Nephron (organoid): ENCODE measurements at regions not wholly inside any gene's neighbourhood (a gene's known extent, or its start where the extent isn't known, plus 50 kb on each side); places are given as distances from the start of the nearest gene placed in this dataset.
A peak's percentile ranks its signal among the peaks of the same experiment; 100 is the strongest.

ENCODE experiments used
- H3K27ac Mint-ChIP-seq, 3 experiments: 2 replicates each; pipeline ENCODE4 v1.8.0; 2020; ENCODE audit warnings: mixed read lengths in 3 of 3, mild to moderate bottlenecking in 2 of 3, moderate library complexity in 1 of 3
- H3K27me3 Mint-ChIP-seq: 2 replicates; pipeline ENCODE4 v1.8.0; 2021; ENCODE audit warnings: low read depth, mild to moderate bottlenecking, moderate library complexity, mixed read lengths
- H3K36me3 Mint-ChIP-seq: 2 replicates; pipeline ENCODE4 v1.8.0; 2020; ENCODE audit warnings: low read depth, mixed read lengths
- H3K4me1 Mint-ChIP-seq: 2 replicates; pipeline ENCODE4 v1.8.0; 2020; ENCODE audit warnings: mixed read lengths
- H3K4me3 Mint-ChIP-seq, 3 experiments: 2 replicates each; pipeline ENCODE4 v1.8.0; 2020; ENCODE audit warnings: mild to moderate bottlenecking in 3 of 3, mixed read lengths in 3 of 3, moderate library complexity in 2 of 3
- H3K9me3 Mint-ChIP-seq: 2 replicates; pipeline ENCODE4 v1.8.0; 2020; ENCODE audit warnings: mixed read lengths
- TF ChIP-seq, protein P1 (sequence below), 3 experiments: fragments of 200-600 bp; sonication (generic); IDR thresholded peaks; one replicate each; pipeline ENCODE4 v1.5.0; 2021; ENCODE audit warnings: antibody characterized with exemption in 3 of 3; ENCODE audit not compliant: unreplicated experiment in 3 of 3

DNA sequence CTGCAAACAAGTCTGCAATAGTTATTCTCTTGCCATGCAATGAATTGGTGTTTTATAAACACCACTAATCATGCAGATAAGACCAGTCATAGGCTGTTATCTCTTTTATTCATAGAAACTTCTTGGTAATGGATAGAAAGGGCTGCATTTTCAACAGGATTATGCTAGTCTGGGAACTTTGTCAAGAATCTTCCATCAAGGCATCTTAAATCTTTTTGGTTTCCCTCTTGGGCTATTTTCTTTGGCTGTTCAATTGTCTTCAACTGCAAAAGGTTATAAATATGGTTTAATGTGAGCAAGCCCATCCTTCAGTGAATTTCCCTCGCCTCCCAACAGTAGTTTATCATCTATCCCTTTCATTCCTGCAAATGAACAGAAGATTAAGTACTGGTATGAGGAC, 59.0 kb upstream of the MINAR1 start:
- no peak overlapping the region for H3K4me3 Mint-ChIP-seq
- no peaks in the 10 kb centered on the region for H3K36me3 Mint-ChIP-seq
- H3K27me3 Mint-ChIP-seq: peaks cover 7% of the 10 kb centered on the region
- peaks cover 55% of the 10 kb centered on the region for H3K4me1 Mint-ChIP-seq
- no peaks in the 10 kb centered on the region for H3K9me3 Mint-ChIP-seq
- peak overlapping the region; percentile 53 to 92 (median 90) for H3K27ac Mint-ChIP-seq
- TF ChIP-seq, protein P1, sequence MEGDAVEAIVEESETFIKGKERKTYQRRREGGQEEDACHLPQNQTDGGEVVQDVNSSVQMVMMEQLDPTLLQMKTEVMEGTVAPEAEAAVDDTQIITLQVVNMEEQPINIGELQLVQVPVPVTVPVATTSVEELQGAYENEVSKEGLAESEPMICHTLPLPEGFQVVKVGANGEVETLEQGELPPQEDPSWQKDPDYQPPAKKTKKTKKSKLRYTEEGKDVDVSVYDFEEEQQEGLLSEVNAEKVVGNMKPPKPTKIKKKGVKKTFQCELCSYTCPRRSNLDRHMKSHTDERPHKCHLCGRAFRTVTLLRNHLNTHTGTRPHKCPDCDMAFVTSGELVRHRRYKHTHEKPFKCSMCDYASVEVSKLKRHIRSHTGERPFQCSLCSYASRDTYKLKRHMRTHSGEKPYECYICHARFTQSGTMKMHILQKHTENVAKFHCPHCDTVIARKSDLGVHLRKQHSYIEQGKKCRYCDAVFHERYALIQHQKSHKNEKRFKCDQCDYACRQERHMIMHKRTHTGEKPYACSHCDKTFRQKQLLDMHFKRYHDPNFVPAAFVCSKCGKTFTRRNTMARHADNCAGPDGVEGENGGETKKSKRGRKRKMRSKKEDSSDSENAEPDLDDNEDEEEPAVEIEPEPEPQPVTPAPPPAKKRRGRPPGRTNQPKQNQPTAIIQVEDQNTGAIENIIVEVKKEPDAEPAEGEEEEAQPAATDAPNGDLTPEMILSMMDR (IDR thresholded peaks at IDR 0.05; ENCODE audit: unreplicated experiment in 3 of 3): no peak

DNA sequence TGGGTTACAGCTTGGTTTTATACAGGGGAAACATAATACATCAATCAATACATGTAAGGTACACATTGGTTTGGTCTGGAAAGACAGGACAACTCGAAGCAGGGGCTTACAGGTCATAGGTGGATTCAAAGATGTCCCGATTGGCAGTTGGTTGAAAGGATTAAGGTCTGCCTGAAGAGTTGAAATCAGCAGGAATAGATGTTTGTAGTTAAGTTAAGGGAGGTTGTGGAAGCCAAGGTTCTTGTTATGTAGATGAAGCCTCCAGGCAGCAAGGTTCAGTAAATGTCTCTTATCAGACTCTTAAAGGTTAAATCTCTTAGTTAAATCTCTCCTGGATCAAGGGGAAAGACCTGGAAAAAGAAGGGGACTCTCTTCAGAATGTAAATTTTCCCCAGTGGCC, 58.4 kb upstream of the MINAR1 start:
- Mint-ChIP-seq H3K27ac (peak overlapping the region; percentile 53 to 92 (median 90)), H3K36me3 (no peaks in the 10 kb centered on the region), H3K27me3 (peaks cover 7% of the 10 kb centered on the region)

DNA sequence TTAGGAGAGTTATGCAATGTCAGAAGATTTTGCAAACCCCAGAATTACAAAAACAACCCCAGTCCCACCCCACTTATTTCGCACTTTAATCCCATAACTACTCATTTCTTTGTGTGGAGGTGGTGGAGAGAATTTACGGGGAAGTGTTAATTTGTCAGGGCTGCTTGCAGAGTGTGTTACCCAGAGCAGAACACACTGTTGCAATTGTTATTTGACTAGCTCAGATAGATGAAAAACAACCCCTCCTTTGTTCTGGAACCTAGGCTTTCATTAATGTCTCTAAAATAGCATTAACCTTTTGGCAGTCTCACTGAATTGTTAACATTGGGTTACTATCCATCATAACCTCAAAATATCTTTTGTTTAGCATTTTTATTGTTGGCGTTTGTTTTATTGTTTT, 55.8 kb upstream of the MINAR1 start:
- H3K4me1 Mint-ChIP-seq: peaks cover 50% of the 10 kb centered on the region
- H3K27ac Mint-ChIP-seq: no peak overlapping the region
- H3K9me3 Mint-ChIP-seq: peaks cover 3% of the 10 kb centered on the region
- H3K4me3 Mint-ChIP-seq: no peak overlapping the region
- H3K27me3 Mint-ChIP-seq: peaks cover 7% of the 10 kb centered on the region
- no peaks in the 10 kb centered on the region for H3K36me3 Mint-ChIP-seq
- TF ChIP-seq, protein P1 (IDR thresholded peaks at IDR 0.05; ENCODE audit: unreplicated experiment in 3 of 3): no peak

More for the DNA sequence above, 58.4 kb upstream of the MINAR1 start:
- peaks cover 3% of the 10 kb centered on the region for H3K9me3 Mint-ChIP-seq
- peak overlapping the region in 1 of 3 experiments; percentile 7 for H3K4me3 Mint-ChIP-seq
- peaks cover 55% of the 10 kb centered on the region for H3K4me1 Mint-ChIP-seq
- TF ChIP-seq, protein P1 (IDR thresholded peaks at IDR 0.05; ENCODE audit: unreplicated experiment in 3 of 3): no peak

DNA sequence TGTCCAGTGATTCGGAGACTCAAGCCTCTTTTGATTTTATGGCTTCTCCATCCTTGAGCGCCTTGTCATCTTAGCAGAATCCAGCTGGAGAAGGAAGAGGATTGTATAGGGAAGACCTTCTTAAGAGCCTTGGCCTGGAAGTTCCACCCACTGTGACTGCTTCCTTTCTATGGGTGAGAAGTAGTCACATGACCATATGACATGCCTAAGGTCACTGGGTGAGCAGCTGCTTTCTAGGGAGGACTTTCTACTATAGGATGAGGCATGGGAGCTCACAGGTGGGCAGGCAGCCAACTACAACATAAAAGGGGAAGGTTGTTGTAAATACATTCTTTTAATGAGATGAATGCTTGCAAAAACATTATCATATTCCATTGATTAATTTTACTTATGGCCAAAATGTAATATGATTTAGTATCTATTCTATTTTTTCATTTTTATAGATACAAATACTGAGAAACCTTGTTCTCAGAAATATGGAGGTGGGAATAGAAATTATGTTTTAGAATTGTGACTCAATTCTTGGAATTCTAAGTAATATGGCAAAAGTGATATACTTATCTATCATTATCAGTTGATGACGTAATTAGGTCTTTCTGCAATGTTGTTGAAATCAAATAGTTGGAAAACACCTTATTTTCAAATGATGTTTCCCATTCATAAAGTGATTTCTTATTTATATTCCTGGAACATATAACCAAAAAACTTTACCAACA, 53.6 kb upstream of the MINAR1 start:
- Mint-ChIP-seq H3K36me3 (no peaks in the 10 kb centered on the region), H3K27me3 (peaks cover 7% of the 10 kb centered on the region), H3K27ac (peak overlapping the region in 1 of 3 experiments; percentile 84), H3K9me3 (peaks cover 3% of the 10 kb centered on the region), H3K4me3 (no peak overlapping the region), H3K4me1 (peaks cover 29% of the 10 kb centered on the region)
- TF ChIP-seq, protein P1 (IDR thresholded peaks at IDR 0.05; ENCODE audit: unreplicated experiment in 3 of 3): no peak

DNA sequence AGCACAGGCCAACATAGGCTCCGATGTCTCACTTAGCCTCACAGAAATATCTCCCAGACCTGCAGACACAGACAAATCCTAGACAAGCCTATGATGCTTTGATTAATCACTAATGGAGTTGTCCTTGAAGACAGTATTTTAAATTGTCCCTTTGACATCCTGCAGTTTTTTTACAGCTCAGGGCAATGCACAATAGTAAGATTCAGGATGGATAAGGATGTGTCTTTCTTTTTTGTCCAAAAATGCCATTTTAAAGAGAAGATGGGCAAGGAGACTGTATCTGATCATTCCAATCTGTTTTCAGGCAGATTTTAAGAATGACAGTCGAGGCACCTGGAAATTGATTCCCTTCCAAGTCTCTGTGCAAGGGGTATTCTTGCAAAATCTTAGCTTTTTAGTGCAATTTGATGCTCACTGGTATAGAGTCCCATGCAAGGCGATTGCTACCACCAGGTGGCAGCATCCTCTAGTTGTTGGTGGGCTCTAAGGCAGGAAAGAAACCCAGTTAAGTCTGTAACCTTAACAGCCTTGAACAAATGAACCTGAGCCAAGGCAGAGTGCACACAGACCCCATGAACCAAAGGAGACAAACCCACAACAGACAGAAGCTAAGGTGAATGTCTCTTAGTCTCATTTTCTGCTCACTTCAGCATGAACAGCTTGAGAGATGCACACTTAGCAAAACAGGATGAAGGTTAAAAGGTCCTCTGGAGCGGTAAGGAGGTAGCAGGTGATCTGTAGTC, 51.2 kb upstream of the MINAR1 start:
- TF ChIP-seq, protein P1 (IDR thresholded peaks at IDR 0.05; ENCODE audit: unreplicated experiment in 3 of 3): peak; percentile 87 to 91 (median 87)
- Mint-ChIP-seq H3K4me1 (peaks cover 10% of the 10 kb centered on the region), H3K27me3 (peaks cover 7% of the 10 kb centered on the region), H3K36me3 (no peaks in the 10 kb centered on the region), H3K27ac (peak overlapping the region in 1 of 3 experiments; percentile 5), H3K9me3 (peaks cover 3% of the 10 kb centered on the region), H3K4me3 (no peak overlapping the region)
